Activated CD4-positive, CD25-positive, alpha-beta regulatory T cell treated with anti-CD3 and anti-CD28 coated beads, Interleukin-2, amount 50 U/mL, for 24 hours (primary cell): ENCODE measurements at regions not wholly inside any gene's neighbourhood (a gene's known extent, or its start where the extent isn't known, plus 50 kb on each side); places are given as distances from the start of the nearest gene placed in this dataset.
"Not testable (repeated sequence)": the region's sequence is repeated elsewhere in the genome, so short reads cannot be mapped to it uniquely, and the experiment has no call there.

Source experiments
- ATAC-seq, 2 donors: fragments of 150-1000 bp; cut with Tn5 transposase; one replicate each; pipeline ENCODE4 v1.10.0; 2021; ENCODE audit warnings: mild to moderate bottlenecking in 1 of 2, moderate library complexity in 1 of 2

- no peak for ATAC-seq
Measured at GRCh38 chr9:13479096-13479495, 199.6 kb upstream of the MPDZ start.

- no peak for ATAC-seq
Measured at GRCh38 chr9:13478639-13479038, 199.1 kb upstream of the MPDZ start.

- ATAC-seq, result no peak
Measured at GRCh38 chr9:13478160-13478559, 198.7 kb upstream of the MPDZ start.

- ATAC-seq, result no peak
Measured at GRCh38 chr9:13470836-13471235, 191.3 kb upstream of the MPDZ start.

- no peak for ATAC-seq
Measured at GRCh38 chr9:13467157-13467556, 187.7 kb upstream of the MPDZ start.

- no peak for ATAC-seq
Measured at GRCh38 chr9:13461414-13461991, 182.0 kb upstream of the MPDZ start.

- no peak for ATAC-seq
Measured at GRCh38 chr9:13459071-13459470, 179.6 kb upstream of the MPDZ start.

GRCh38 chr9:13457795-13458194, 178.3 kb upstream of the MPDZ start:
- no peak for ATAC-seq

GRCh38 chr9:13450723-13451122, 171.2 kb upstream of the MPDZ start:
- ATAC-seq, result no peak

- ATAC-seq, result no peak
Measured at GRCh38 chr9:13448482-13448881, 169.0 kb upstream of the MPDZ start.

GRCh38 chr9:13447843-13448422, 168.4 kb upstream of the MPDZ start:
- no peak for ATAC-seq

GRCh38 chr9:13446938-13447842, 167.7 kb upstream of the MPDZ start:
- ATAC-seq, result no peak

GRCh38 chr9:13446286-13446937, 166.9 kb upstream of the MPDZ start:
- no peak for ATAC-seq

GRCh38 chr9:13445103-13445500, 165.6 kb upstream of the MPDZ start:
- ATAC-seq, result no peak

- ATAC-seq, result no peak
Measured at GRCh38 chr9:13444245-13445102, 165.0 kb upstream of the MPDZ start.

GRCh38 chr9:13443346-13444244, 164.1 kb upstream of the MPDZ start:
- no peak for ATAC-seq

- no peak for ATAC-seq
Measured at GRCh38 chr9:13439685-13440476, 160.4 kb upstream of the MPDZ start.

- ATAC-seq, result no peak
Measured at GRCh38 chr9:13437866-13438265, 158.4 kb upstream of the MPDZ start.

GRCh38 chr9:13436591-13436990, 157.1 kb upstream of the MPDZ start:
- ATAC-seq, result no peak

- not testable (repeated sequence) for ATAC-seq
Measured at GRCh38 chr9:13433453-13433852, 154.0 kb upstream of the MPDZ start.

- no peak for ATAC-seq
Measured at GRCh38 chr9:13432904-13433303, 153.4 kb upstream of the MPDZ start.
